Sigmoid colon (tissue), 6 donors: ENCODE measurements at regions not wholly inside any gene's neighbourhood (a gene's known extent, or its start where the extent isn't known, plus 50 kb on each side); places are given as distances from the start of the nearest gene placed in this dataset.

ENCODE experiments used
- DNase-seq: peaks from one replicate; pipeline ENCODE4 v3.0.0-alpha.2; 2019
- H3K27ac ChIP-seq, 4 donors: fragments of 200-600 bp; sonication (generic); one replicate each; pipeline ENCODE4 v1.5.1; 2016 to 2019; ENCODE audit warnings: mild to moderate bottlenecking in 1 of 4
- H3K27me3 ChIP-seq, 3 donors: fragments of 200-600 bp; sonication (generic); one replicate each; pipeline ENCODE4 v1.5.1; 2019; ENCODE audit warnings: mild to moderate bottlenecking in 1 of 3
- H3K36me3 ChIP-seq, 4 donors: fragments of 200-600 bp; sonication (generic); one replicate each; pipeline ENCODE4 v1.5.1; 2016 to 2019
- H3K4me1 ChIP-seq, 4 donors: fragments of 200-600 bp; sonication (generic); one replicate each; pipeline ENCODE4 v1.5.1; 2017 to 2019
- H3K4me3 ChIP-seq, 4 donors: fragments of 200-600 bp; sonication (generic); one replicate each; pipeline ENCODE4 v1.5.1; 2017 to 2019; ENCODE audit warnings: mild to moderate bottlenecking in 2 of 4, moderate library complexity in 1 of 4
- H3K9me3 ChIP-seq, 4 donors: fragments of 200-600 bp in 3 of 4; sonication (generic) in 3 of 4; one replicate each; pipeline versions ENCODE4 v1.5.1 to v1.6.1; 2013 to 2019
- EP300 ChIP-seq, 4 donors: sonication (generic); formaldehyde crosslinking; IDR thresholded peaks; one replicate each; pipeline ENCODE4 v1.6.1; 2017; ENCODE audit warnings: antibody characterized with exemption in 4 of 4
- POLR2A ChIP-seq, 2 donors: fragments of 450-650 bp; IDR thresholded peaks; one replicate each; pipeline ENCODE4 v1.6.1; 2016; ENCODE audit warnings: antibody characterized with exemption in 2 of 2, mild to moderate bottlenecking in 2 of 2, moderate library complexity in 2 of 2
- POLR2AphosphoS5 ChIP-seq, 4 donors: sonication (generic); formaldehyde crosslinking; IDR thresholded peaks; one replicate each; pipeline ENCODE4 v1.6.1; 2017; ENCODE audit warnings: antibody characterized with exemption in 4 of 4
- WGBS, 2 donors: extraction: QIAGEN DNeasy Blood & Tissue Kit; methylation state at CpG; one replicate each; pipeline ENCODE4 v1.1.7; 2013; 5-methylcytosine and 5-hydroxymethylcytosine counted together
- intact Hi-C: fragments of 100-400 bp; cut with DNase I; formaldehyde crosslinking; loops from one replicate; pipeline ENCODE4 v1.15.1; 2023
- TF ChIP-seq, protein P1 (sequence below), 4 experiments: fragments of 450-650 bp in 3 of 4; fragments of 200-600 bp in 1 of 4; IDR thresholded peaks; one replicate each; pipeline ENCODE4 v1.5.1; 2016 to 2019; ENCODE audit warnings: antibody characterized with exemption in 4 of 4, mild to moderate bottlenecking in 3 of 4, moderate library complexity in 2 of 4
- donor health status: healthy with polysubstance abuse.
- donor health status: healthy.

DNA sequence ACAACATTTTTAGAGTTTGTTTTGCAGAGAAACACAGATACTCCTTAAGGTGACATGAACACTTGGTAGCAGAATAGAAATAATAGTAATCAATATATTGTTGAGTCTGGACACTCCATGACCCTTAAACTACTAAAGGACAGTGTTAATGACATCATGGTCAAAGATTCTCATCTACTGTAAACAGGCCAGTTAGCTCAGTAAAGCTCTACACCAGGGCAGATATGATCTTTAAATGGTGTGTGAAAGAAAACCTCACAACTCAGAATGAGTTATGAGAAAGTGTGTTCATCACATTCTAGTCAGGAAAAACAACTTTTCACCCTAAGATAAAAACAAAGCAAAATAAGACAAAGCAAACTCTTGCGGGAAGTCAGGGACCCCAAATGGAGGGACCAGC, 58.1 kb upstream of the ADAMTS5 start:
- intact Hi-C loops: no loop called here

GRCh38 chr21:27024301-27024700, 57.4 kb upstream of the ADAMTS5 start:
- Histone ChIP-seq H3K27ac (no peak overlapping the region), H3K36me3 (no peaks in the 10 kb centered on the region), H3K4me1 (no peaks in the 10 kb centered on the region), H3K9me3 (no peaks in the 10 kb centered on the region), H3K27me3 (no peaks in the 10 kb centered on the region), H3K4me3 (no peak overlapping the region)
- intact Hi-C loops: no loop called here
- TF ChIP-seq, protein P1, sequence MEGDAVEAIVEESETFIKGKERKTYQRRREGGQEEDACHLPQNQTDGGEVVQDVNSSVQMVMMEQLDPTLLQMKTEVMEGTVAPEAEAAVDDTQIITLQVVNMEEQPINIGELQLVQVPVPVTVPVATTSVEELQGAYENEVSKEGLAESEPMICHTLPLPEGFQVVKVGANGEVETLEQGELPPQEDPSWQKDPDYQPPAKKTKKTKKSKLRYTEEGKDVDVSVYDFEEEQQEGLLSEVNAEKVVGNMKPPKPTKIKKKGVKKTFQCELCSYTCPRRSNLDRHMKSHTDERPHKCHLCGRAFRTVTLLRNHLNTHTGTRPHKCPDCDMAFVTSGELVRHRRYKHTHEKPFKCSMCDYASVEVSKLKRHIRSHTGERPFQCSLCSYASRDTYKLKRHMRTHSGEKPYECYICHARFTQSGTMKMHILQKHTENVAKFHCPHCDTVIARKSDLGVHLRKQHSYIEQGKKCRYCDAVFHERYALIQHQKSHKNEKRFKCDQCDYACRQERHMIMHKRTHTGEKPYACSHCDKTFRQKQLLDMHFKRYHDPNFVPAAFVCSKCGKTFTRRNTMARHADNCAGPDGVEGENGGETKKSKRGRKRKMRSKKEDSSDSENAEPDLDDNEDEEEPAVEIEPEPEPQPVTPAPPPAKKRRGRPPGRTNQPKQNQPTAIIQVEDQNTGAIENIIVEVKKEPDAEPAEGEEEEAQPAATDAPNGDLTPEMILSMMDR (IDR thresholded peaks at IDR 0.05): no peak
- TF ChIP-seq POLR2A (IDR thresholded peaks at IDR 0.05): no peak
- no peak for TF ChIP-seq POLR2AphosphoS5 (IDR thresholded peaks at IDR 0.05)
- TF ChIP-seq EP300 (IDR thresholded peaks at IDR 0.05): no peak
- no peak for DNase-seq
- 61 to 63% methylated on average over 1 of the region's 1 CpG for WGBS, 2 donors

More for the DNA sequence above, 58.1 kb upstream of the ADAMTS5 start:
- WGBS, 2 donors: 81 to 88% methylated on average over 1 of the region's 1 CpG
- Histone ChIP-seq H3K4me1 (no peaks in the 10 kb centered on the region), H3K36me3 (no peaks in the 10 kb centered on the region), H3K27ac (no peak overlapping the region), H3K27me3 (no peaks in the 10 kb centered on the region), H3K9me3 (no peaks in the 10 kb centered on the region), H3K4me3 (no peak overlapping the region)
- TF ChIP-seq, protein P1 (IDR thresholded peaks at IDR 0.05): no peak
- TF ChIP-seq POLR2AphosphoS5 (IDR thresholded peaks at IDR 0.05): no peak
- no peak for TF ChIP-seq POLR2A (IDR thresholded peaks at IDR 0.05)
- no peak for TF ChIP-seq EP300 (IDR thresholded peaks at IDR 0.05)
- DNase-seq: no peak

DNA sequence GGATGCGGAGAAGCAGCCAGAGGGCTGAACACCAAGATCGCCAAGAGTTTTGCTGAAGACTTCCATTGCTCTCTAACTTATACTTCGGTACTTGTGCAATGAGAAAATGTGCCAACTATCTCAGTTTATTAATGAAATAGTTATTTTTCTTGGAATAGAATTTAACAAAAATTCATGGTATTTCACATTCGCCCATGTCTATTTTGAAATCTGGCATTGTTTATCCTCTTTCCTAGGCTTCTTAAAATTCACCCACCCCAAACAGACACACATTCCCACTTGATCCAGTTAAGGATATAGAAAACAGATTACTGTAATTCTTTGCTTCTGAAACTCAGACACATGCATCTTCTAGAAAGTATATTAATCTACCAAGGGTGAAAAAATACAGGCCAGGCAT, 56.3 kb upstream of the ADAMTS5 start:
- Histone ChIP-seq H3K27ac (no peak overlapping the region), H3K4me3 (no peak overlapping the region), H3K9me3 (no peaks in the 10 kb centered on the region), H3K36me3 (no peaks in the 10 kb centered on the region), H3K4me1 (no peaks in the 10 kb centered on the region), H3K27me3 (no peaks in the 10 kb centered on the region)
- intact Hi-C loops: no loop called here
- whole genome bisulfite sequencing, 2 donors: 90% methylated on average over 4 of the region's 4 CpGs
- DNase-seq: no peak
- TF ChIP-seq POLR2AphosphoS5 (IDR thresholded peaks at IDR 0.05): no peak
- no peak for TF ChIP-seq EP300 (IDR thresholded peaks at IDR 0.05)
- TF ChIP-seq, protein P1 (IDR thresholded peaks at IDR 0.05): no peak
- TF ChIP-seq POLR2A (IDR thresholded peaks at IDR 0.05): no peak

DNA sequence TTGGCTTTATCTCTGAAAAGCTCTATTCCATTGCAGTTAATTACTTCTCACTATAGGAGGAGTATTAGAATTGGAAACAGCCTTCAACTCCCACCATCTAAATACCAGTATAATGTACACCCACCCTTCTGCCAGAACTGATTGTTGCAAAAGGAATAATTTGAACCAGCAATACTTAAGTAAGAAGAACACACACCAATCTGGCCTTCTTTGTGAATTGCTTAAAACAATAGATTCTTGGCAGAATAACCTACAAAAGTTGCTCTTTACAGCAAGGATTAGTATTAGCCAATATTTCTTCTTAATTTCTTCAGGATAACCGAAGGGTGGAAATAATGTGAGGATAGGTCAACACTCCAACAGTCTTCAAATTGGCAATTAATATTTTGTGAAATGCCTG, 54.9 kb upstream of the ADAMTS5 start:
- intact Hi-C loops: no loop called here
- no peak for DNase-seq
- no peak overlapping the region for H3K27ac ChIP-seq
- H3K36me3 ChIP-seq: no peaks in the 10 kb centered on the region
- TF ChIP-seq, protein P1 (IDR thresholded peaks at IDR 0.05): no peak
- TF ChIP-seq POLR2AphosphoS5 (IDR thresholded peaks at IDR 0.05) (no peak), EP300 (IDR thresholded peaks at IDR 0.05) (no peak), POLR2A (IDR thresholded peaks at IDR 0.05) (no peak)
- 75 to 88% methylated on average over 1 of the region's 1 CpG for WGBS, 2 donors
- no peaks in the 10 kb centered on the region for H3K4me1 ChIP-seq
- no peaks in the 10 kb centered on the region for H3K27me3 ChIP-seq
- no peaks in the 10 kb centered on the region for H3K9me3 ChIP-seq
- H3K4me3 ChIP-seq: no peak overlapping the region

DNA sequence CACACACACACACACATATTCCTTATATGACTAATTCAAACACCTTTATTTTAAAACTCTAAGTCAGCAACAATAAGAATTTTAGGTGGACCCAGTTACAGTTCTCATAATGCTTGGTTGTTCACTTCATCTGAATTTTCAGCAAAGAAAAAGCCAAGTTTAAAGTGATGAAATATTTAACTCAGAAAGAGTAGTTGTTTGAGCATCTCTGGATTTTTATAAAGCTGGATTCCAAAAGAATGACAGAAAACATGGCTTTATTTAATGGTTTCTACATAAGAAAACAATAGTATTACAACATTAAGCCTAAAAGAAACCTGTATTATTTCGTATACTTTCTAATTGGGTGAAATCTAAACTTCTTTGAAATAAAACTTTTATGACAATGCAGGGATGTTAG, 54.2 kb upstream of the ADAMTS5 start:
- intact Hi-C loops: no loop called here
- 72 to 92% methylated on average over 1 of the region's 1 CpG for WGBS, 2 donors
- Histone ChIP-seq H3K36me3 (no peaks in the 10 kb centered on the region), H3K27me3 (no peaks in the 10 kb centered on the region), H3K4me3 (no peak overlapping the region), H3K4me1 (no peaks in the 10 kb centered on the region), H3K9me3 (no peaks in the 10 kb centered on the region), H3K27ac (no peak overlapping the region)
- TF ChIP-seq POLR2AphosphoS5 (IDR thresholded peaks at IDR 0.05) (no peak), EP300 (IDR thresholded peaks at IDR 0.05) (no peak), POLR2A (IDR thresholded peaks at IDR 0.05) (no peak)
- TF ChIP-seq, protein P1 (IDR thresholded peaks at IDR 0.05): no peak
- DNase-seq: no peak
